Uterus (tissue), 3 donors: ENCODE measurements at regions not wholly inside any gene's neighbourhood (a gene's known extent, or its start where the extent isn't known, plus 50 kb on each side); places are given as distances from the start of the nearest gene placed in this dataset.

Experiments
- DNase-seq, 2 donors: peaks; one replicate each; pipeline ENCODE4 v3.0.0-alpha.2; 2019 to 2020
- H3K27ac ChIP-seq, 2 donors: fragments of 200-600 bp; sonication (generic); 1 replicate in 1 of 2; 2 replicates in 1 of 2; pipeline ENCODE4 v1.5.1; 2016 to 2018
- H3K27me3 ChIP-seq, 2 donors: fragments of 200-600 bp; sonication (generic); one replicate each; pipeline ENCODE4 v1.5.1; 2018 to 2019; ENCODE audit warnings: control low read depth in 1 of 2
- H3K36me3 ChIP-seq, 2 donors: fragments of 200-600 bp; sonication (generic); one replicate each; pipeline ENCODE4 v1.5.1; 2019; ENCODE audit warnings: control low read depth in 1 of 2
- H3K4me1 ChIP-seq, 2 donors: fragments of 200-600 bp; sonication (generic); one replicate each; pipeline ENCODE4 v1.5.1; 2018 to 2019; ENCODE audit warnings: control low read depth in 1 of 2
- H3K4me3 ChIP-seq, 2 donors: fragments of 200-600 bp; sonication (generic); 1 replicate in 1 of 2; 2 replicates in 1 of 2; pipeline ENCODE4 v1.5.1; 2018 to 2019; ENCODE audit warnings: mild to moderate bottlenecking in 1 of 2
- H3K9me3 ChIP-seq, 2 donors: fragments of 200-600 bp; sonication (generic); one replicate each; pipeline ENCODE4 v1.5.1; 2019; ENCODE audit warnings: control low read depth in 1 of 2
- POLR2A ChIP-seq, 2 donors: fragments of 450-650 bp; IDR thresholded peaks; one replicate each; pipeline ENCODE4 v1.6.1; 2016; ENCODE audit warnings: antibody characterized with exemption in 2 of 2, mild to moderate bottlenecking in 1 of 2, moderate library complexity in 1 of 2
- intact Hi-C: fragments of 100-400 bp; cut with DNase I; formaldehyde crosslinking; loops from one replicate; pipeline ENCODE4 v1.15.1; 2023; ENCODE audit warnings: low total_unique reads
- TF ChIP-seq, protein P1 (sequence below), 4 experiments: fragments of 200-600 bp in 2 of 4; fragments of 450-650 bp in 2 of 4; sonication (generic) in 2 of 4; IDR thresholded peaks; one replicate each; pipeline ENCODE4 v1.5.1; 2016 to 2019; ENCODE audit warnings: antibody characterized with exemption in 4 of 4, mild to moderate bottlenecking in 2 of 4, moderate library complexity in 1 of 4
- donor health status: DM: yes; HTN: yes; CAD: no.

GRCh38 chr1:71200503-71200902, 119.7 kb upstream of the ZRANB2 start:
- Histone ChIP-seq H3K4me1 (no peaks in the 10 kb centered on the region), H3K27ac (no peak overlapping the region), H3K4me3 (no peak overlapping the region), H3K36me3 (no peaks in the 10 kb centered on the region), H3K27me3 (no peaks in the 10 kb centered on the region), H3K9me3 (no peaks in the 10 kb centered on the region)
- intact Hi-C loops = no loop called here
- DNase-seq = no peak
- TF ChIP-seq, protein P1, sequence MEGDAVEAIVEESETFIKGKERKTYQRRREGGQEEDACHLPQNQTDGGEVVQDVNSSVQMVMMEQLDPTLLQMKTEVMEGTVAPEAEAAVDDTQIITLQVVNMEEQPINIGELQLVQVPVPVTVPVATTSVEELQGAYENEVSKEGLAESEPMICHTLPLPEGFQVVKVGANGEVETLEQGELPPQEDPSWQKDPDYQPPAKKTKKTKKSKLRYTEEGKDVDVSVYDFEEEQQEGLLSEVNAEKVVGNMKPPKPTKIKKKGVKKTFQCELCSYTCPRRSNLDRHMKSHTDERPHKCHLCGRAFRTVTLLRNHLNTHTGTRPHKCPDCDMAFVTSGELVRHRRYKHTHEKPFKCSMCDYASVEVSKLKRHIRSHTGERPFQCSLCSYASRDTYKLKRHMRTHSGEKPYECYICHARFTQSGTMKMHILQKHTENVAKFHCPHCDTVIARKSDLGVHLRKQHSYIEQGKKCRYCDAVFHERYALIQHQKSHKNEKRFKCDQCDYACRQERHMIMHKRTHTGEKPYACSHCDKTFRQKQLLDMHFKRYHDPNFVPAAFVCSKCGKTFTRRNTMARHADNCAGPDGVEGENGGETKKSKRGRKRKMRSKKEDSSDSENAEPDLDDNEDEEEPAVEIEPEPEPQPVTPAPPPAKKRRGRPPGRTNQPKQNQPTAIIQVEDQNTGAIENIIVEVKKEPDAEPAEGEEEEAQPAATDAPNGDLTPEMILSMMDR (IDR thresholded peaks at IDR 0.05) = no peak
- TF ChIP-seq POLR2A (IDR thresholded peaks at IDR 0.05) = no peak

DNA sequence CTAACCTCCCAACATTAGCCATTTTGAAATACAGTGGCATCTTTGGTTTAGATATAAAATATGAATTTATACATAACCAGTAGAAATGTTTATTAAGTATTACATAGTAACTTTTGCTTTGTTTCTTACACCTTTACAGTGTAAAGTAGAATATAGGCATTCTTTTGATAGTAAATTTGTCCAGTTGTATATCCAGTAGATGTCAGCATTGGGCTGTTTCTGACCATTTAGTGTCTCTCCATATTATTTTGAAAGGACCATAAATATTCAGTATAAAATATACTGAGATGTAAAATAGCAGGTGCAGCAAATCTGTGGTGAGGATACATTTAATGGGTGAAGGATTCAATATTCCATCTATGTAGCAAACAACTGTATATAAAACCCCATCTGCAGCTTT, 115.8 kb upstream of the ZRANB2 start:
- intact Hi-C loops = no loop called here
- DNase-seq = no peak
- Histone ChIP-seq H3K27me3 (no peaks in the 10 kb centered on the region), H3K9me3 (no peaks in the 10 kb centered on the region), H3K27ac (no peak overlapping the region), H3K4me3 (no peak overlapping the region), H3K36me3 (no peaks in the 10 kb centered on the region), H3K4me1 (no peaks in the 10 kb centered on the region)
- no peak for TF ChIP-seq POLR2A (IDR thresholded peaks at IDR 0.05)
- TF ChIP-seq, protein P1 (IDR thresholded peaks at IDR 0.05) = peak in 2 of 4 experiments; percentile 31 to 43

DNA sequence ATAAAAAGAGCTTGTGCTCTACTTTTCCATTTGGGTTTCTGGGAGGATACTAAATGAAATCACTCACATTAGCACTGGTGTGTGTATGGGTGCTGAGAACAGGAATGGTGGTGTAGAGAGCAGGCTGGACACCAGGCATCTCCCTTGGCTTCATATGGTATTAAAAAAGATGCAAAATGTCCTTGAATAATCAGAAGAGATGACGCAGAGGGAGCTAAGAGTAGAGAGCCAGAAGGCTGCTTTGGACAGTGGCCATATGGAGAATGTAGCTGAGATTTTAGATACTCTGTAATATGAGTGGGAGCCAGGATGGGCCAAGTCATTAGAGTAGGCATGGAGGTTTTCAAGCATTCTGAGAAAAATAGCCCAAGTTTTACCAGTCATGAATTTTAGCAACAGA, 112.3 kb upstream of the ZRANB2 start:
- Histone ChIP-seq H3K9me3 (no peaks in the 10 kb centered on the region), H3K4me3 (no peak overlapping the region), H3K4me1 (no peaks in the 10 kb centered on the region), H3K36me3 (no peaks in the 10 kb centered on the region), H3K27ac (no peak overlapping the region), H3K27me3 (no peaks in the 10 kb centered on the region)
- intact Hi-C loops = no loop called here
- TF ChIP-seq, protein P1 (IDR thresholded peaks at IDR 0.05) = no peak
- no peak for TF ChIP-seq POLR2A (IDR thresholded peaks at IDR 0.05)
- DNase-seq = no peak

- Histone ChIP-seq H3K27ac (no peak overlapping the region), H3K4me1 (no peaks in the 10 kb centered on the region), H3K9me3 (no peaks in the 10 kb centered on the region), H3K27me3 (no peaks in the 10 kb centered on the region), H3K36me3 (no peaks in the 10 kb centered on the region), H3K4me3 (no peak overlapping the region)
- no peak for DNase-seq
- intact Hi-C loops = no loop called here
- TF ChIP-seq, protein P1 (IDR thresholded peaks at IDR 0.05) = no peak
- no peak for TF ChIP-seq POLR2A (IDR thresholded peaks at IDR 0.05)
These were observed 110.7 kb upstream of the ZRANB2 start for GRCh38 chr1:71191520-71191919.

- TF ChIP-seq, protein P1 (IDR thresholded peaks at IDR 0.05) = no peak
- TF ChIP-seq POLR2A (IDR thresholded peaks at IDR 0.05) = no peak
- Histone ChIP-seq H3K9me3 (no peaks in the 10 kb centered on the region), H3K4me1 (no peaks in the 10 kb centered on the region), H3K27me3 (no peaks in the 10 kb centered on the region), H3K4me3 (no peak overlapping the region), H3K27ac (no peak overlapping the region), H3K36me3 (no peaks in the 10 kb centered on the region)
- intact Hi-C loops = no loop called here
- no peak for DNase-seq
These were observed 110.0 kb upstream of the ZRANB2 start for GRCh38 chr1:71190843-71191242.
